ENCODE measurements at regions not wholly inside any gene's neighbourhood (a gene's known extent, or its start where the extent isn't known, plus 50 kb on each side); places are given as distances from the start of the nearest gene placed in this dataset.

- Histone ChIP-seq H3K9me3 (ENCODE audit: control insufficient read depth, insufficient read depth, low read length) (no peaks in the 10 kb centered on the region), H3K4me3 (ENCODE audit: low read depth, low read length) (no peak overlapping the region), H3K27me3 (ENCODE audit: control insufficient read depth, insufficient read depth, low read length) (no peaks in the 10 kb centered on the region), H3K36me3 (ENCODE audit: control insufficient read depth, insufficient read depth, low read length) (no peaks in the 10 kb centered on the region), H3K9ac (ENCODE audit: low read depth, low read length) (no peak overlapping the region), H3K4me1 (ENCODE audit: control insufficient read depth, insufficient read depth, low read length) (peaks cover 2% of the 10 kb centered on the region)
Measured at GRCh38 chr2:81545626-81546025, 1241.1 kb upstream of the LRRTM1 start.

- Histone ChIP-seq H3K27me3 (ENCODE audit: control insufficient read depth, insufficient read depth, low read length) (no peaks in the 10 kb centered on the region), H3K4me3 (ENCODE audit: low read depth, low read length) (no peak overlapping the region), H3K9me3 (ENCODE audit: control insufficient read depth, insufficient read depth, low read length) (no peaks in the 10 kb centered on the region), H3K36me3 (ENCODE audit: control insufficient read depth, insufficient read depth, low read length) (no peaks in the 10 kb centered on the region), H3K9ac (ENCODE audit: low read depth, low read length) (no peak overlapping the region), H3K4me1 (ENCODE audit: control insufficient read depth, insufficient read depth, low read length) (no peaks in the 10 kb centered on the region)
Measured at GRCh38 chr2:81542119-81542518, 1237.6 kb upstream of the LRRTM1 start.

DNA sequence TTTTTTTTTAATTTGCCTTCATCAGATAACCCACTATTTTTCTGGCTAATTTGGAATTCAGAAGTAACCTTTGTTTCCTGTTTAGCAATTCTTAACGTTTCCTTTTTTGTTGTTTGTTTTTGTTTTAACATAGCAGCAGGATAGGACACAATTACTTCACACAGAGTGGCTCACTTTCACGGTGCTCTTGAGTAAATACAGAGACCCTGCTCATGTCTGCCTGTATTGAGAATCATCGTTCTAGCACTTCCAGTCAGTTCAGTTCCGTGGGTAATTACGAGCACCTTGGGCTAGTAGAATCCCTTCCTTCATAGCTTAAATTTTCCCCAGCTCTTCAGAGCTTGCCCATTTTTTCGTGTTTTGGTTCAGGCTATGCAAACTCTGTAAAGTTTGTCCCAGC lies 1225.4 kb upstream of the LRRTM1 start:
- Histone ChIP-seq H3K4me3 (ENCODE audit: low read depth, low read length) (no peak overlapping the region), H3K27me3 (ENCODE audit: control insufficient read depth, insufficient read depth, low read length) (no peaks in the 10 kb centered on the region), H3K9me3 (ENCODE audit: control insufficient read depth, insufficient read depth, low read length) (no peaks in the 10 kb centered on the region)

DNA sequence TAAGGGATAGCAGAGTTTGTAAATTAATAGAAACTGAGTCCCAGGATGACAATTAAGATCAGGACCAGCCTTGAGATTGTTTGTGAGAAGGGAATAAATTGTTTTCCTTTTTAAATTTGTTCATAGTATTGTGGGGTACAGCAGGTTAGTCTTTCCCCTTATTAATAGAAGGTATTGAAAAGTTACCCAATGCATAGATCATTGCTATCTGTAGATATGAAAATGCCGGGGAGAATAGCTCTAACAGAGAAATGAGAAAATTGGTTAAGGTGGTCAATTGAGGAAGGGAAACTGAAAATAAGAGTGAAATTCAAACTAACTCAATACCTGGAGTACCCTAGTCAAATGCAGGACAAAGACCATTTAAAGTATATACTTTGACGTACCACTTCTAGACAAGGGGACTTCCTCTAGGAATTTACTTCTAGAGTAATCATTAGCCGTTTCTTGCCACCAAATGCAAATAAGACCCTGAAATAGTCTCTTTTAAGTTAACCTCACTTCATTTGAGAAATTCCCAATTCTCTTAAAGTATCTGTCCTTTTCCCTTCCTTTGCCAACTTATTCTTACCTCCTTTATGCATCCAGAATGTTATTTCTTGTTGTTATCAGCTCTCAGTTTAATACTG lies 1224.4 kb upstream of the LRRTM1 start:
- Histone ChIP-seq H3K36me3 (ENCODE audit: control insufficient read depth, insufficient read depth, low read length) (no peaks in the 10 kb centered on the region), H3K9me3 (ENCODE audit: control insufficient read depth, insufficient read depth, low read length) (no peaks in the 10 kb centered on the region), H3K9ac (ENCODE audit: low read depth, low read length) (no peak overlapping the region), H3K4me3 (ENCODE audit: low read depth, low read length) (no peak overlapping the region), H3K4me1 (ENCODE audit: control insufficient read depth, insufficient read depth, low read length) (no peaks in the 10 kb centered on the region), H3K27me3 (ENCODE audit: control insufficient read depth, insufficient read depth, low read length) (no peaks in the 10 kb centered on the region)

More for the DNA sequence above, 1225.4 kb upstream of the LRRTM1 start:
- H3K36me3 ChIP-seq (ENCODE audit: control insufficient read depth, insufficient read depth, low read length), result no peaks in the 10 kb centered on the region
- no peak overlapping the region for H3K9ac ChIP-seq (ENCODE audit: low read depth, low read length)
- no peaks in the 10 kb centered on the region for H3K4me1 ChIP-seq (ENCODE audit: control insufficient read depth, insufficient read depth, low read length)

GRCh38 chr2:81523344-81523743 lies 1218.8 kb upstream of the LRRTM1 start:
- Histone ChIP-seq H3K4me3 (ENCODE audit: low read depth, low read length) (no peak overlapping the region), H3K9me3 (ENCODE audit: control insufficient read depth, insufficient read depth, low read length) (no peaks in the 10 kb centered on the region), H3K36me3 (ENCODE audit: control insufficient read depth, insufficient read depth, low read length) (no peaks in the 10 kb centered on the region), H3K27me3 (ENCODE audit: control insufficient read depth, insufficient read depth, low read length) (no peaks in the 10 kb centered on the region), H3K9ac (ENCODE audit: low read depth, low read length) (no peak overlapping the region), H3K4me1 (ENCODE audit: control insufficient read depth, insufficient read depth, low read length) (no peaks in the 10 kb centered on the region)

DNA sequence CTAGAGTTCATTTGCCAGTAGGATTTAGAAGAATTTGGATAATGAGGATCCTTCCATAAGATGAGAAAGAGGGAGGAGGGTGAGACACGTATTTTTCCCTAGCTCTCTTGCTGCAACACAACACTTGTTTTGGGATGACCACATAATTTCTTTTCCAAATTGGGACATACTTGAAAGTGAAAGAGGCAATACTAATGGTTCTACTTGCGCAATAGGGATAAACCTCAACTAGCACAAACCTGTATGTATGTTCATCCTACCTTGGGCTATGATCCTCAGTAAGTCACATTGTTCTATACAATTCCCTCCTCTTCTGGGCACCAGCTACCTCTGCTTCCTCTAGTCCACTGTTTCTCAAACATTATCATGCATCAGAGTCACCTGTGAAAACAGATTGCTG lies 1208.8 kb upstream of the LRRTM1 start:
- no peak overlapping the region for H3K4me3 ChIP-seq (ENCODE audit: low read depth, low read length)

DNA sequence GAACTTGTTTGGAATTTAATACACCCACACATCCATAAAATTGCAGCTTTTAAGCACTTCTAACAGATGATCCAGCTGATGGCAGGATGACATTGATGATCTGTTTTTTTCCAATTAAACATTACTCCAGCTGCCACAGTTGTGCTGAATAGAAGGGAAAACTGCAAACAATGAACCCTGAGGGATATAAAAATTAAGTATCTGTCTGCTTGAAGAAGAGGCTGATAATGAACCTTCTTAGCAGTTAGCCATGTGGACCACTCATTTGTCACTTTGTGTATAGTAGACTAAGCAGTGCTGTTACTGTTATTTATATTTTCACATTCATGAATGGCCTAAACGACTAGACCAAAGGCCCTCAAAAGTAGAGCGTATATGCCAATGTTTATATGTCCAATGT lies 1201.0 kb upstream of the LRRTM1 start:
- Histone ChIP-seq H3K9me3 (ENCODE audit: control insufficient read depth, insufficient read depth, low read length) (no peaks in the 10 kb centered on the region), H3K27me3 (ENCODE audit: control insufficient read depth, insufficient read depth, low read length) (no peaks in the 10 kb centered on the region), H3K4me3 (ENCODE audit: low read depth, low read length) (no peak overlapping the region), H3K36me3 (ENCODE audit: control insufficient read depth, insufficient read depth, low read length) (no peaks in the 10 kb centered on the region), H3K4me1 (ENCODE audit: control insufficient read depth, insufficient read depth, low read length) (no peaks in the 10 kb centered on the region), H3K9ac (ENCODE audit: low read depth, low read length) (no peak overlapping the region)

More for the DNA sequence above, 1208.8 kb upstream of the LRRTM1 start:
- H3K9me3 ChIP-seq (ENCODE audit: control insufficient read depth, insufficient read depth, low read length), result no peaks in the 10 kb centered on the region
- no peaks in the 10 kb centered on the region for H3K36me3 ChIP-seq (ENCODE audit: control insufficient read depth, insufficient read depth, low read length)
- no peaks in the 10 kb centered on the region for H3K4me1 ChIP-seq (ENCODE audit: control insufficient read depth, insufficient read depth, low read length)
- H3K27me3 ChIP-seq (ENCODE audit: control insufficient read depth, insufficient read depth, low read length), result no peaks in the 10 kb centered on the region
- no peak overlapping the region for H3K9ac ChIP-seq (ENCODE audit: low read depth, low read length)

- Histone ChIP-seq H3K4me3 (ENCODE audit: low read depth, low read length) (no peak overlapping the region), H3K9me3 (ENCODE audit: control insufficient read depth, insufficient read depth, low read length) (no peaks in the 10 kb centered on the region), H3K36me3 (ENCODE audit: control insufficient read depth, insufficient read depth, low read length) (no peaks in the 10 kb centered on the region), H3K4me1 (ENCODE audit: control insufficient read depth, insufficient read depth, low read length) (no peaks in the 10 kb centered on the region), H3K9ac (ENCODE audit: low read depth, low read length) (no peak overlapping the region), H3K27me3 (ENCODE audit: control insufficient read depth, insufficient read depth, low read length) (no peaks in the 10 kb centered on the region)
Measured at GRCh38 chr2:81495556-81495955, 1191.0 kb upstream of the LRRTM1 start.

DNA sequence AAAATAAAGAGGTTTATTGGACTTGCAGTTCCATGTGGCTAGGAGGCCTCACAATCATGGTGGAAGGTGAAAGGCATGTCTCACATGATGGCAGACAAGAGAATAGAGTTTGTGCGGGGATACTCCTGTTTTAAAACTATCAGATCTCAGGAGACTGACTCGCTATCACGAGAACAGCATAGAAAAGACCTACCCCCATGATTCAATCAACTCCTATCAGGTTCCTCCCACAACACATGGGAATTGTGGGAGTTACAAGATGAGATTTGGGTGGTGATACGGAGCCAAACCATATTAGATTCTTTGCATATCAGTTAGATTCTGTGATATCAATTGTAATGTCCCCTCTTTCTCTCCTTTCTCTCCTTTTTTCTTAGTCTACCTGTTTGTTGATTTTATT lies 1178.7 kb upstream of the LRRTM1 start:
- Histone ChIP-seq H3K9ac (ENCODE audit: low read depth, low read length) (no peak overlapping the region), H3K27me3 (ENCODE audit: control insufficient read depth, insufficient read depth, low read length) (no peaks in the 10 kb centered on the region), H3K4me3 (ENCODE audit: low read depth, low read length) (no peak overlapping the region), H3K36me3 (ENCODE audit: control insufficient read depth, insufficient read depth, low read length) (no peaks in the 10 kb centered on the region), H3K9me3 (ENCODE audit: control insufficient read depth, insufficient read depth, low read length) (no peaks in the 10 kb centered on the region), H3K4me1 (ENCODE audit: control insufficient read depth, insufficient read depth, low read length) (no peaks in the 10 kb centered on the region)

DNA sequence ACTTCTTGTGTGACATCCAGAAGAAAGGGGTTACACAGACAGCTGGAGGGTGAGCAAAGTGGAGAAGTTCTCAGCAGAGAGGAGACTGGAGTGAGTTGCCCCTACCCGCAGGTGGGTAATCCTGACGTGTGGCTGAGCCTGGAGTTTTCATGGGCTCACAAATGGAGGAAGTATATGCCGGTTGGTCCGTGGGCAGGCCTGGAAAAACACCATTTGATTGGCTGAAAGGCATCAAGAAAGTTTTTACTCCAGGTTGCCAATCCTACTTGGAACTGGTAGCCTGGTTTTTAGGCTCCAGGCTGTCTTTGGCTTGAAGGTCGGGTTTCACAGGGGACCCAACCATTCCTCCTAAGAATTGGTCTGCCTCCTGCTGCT lies 1177.4 kb upstream of the LRRTM1 start:
- Histone ChIP-seq H3K9ac (ENCODE audit: low read depth, low read length) (no peak overlapping the region), H3K4me3 (ENCODE audit: low read depth, low read length) (no peak overlapping the region), H3K9me3 (ENCODE audit: control insufficient read depth, insufficient read depth, low read length) (no peaks in the 10 kb centered on the region)

GRCh38 chr2:81481242-81481993 lies 1176.9 kb upstream of the LRRTM1 start:
- Histone ChIP-seq H3K9me3 (ENCODE audit: control insufficient read depth, insufficient read depth, low read length) (no peaks in the 10 kb centered on the region), H3K4me1 (ENCODE audit: control insufficient read depth, insufficient read depth, low read length) (no peaks in the 10 kb centered on the region), H3K4me3 (ENCODE audit: low read depth, low read length) (no peak overlapping the region), H3K9ac (ENCODE audit: low read depth, low read length) (no peak overlapping the region), H3K27me3 (ENCODE audit: control insufficient read depth, insufficient read depth, low read length) (no peaks in the 10 kb centered on the region), H3K36me3 (ENCODE audit: control insufficient read depth, insufficient read depth, low read length) (no peaks in the 10 kb centered on the region)

More for the DNA sequence above, 1177.4 kb upstream of the LRRTM1 start:
- Histone ChIP-seq H3K4me1 (ENCODE audit: control insufficient read depth, insufficient read depth, low read length) (no peaks in the 10 kb centered on the region), H3K36me3 (ENCODE audit: control insufficient read depth, insufficient read depth, low read length) (no peaks in the 10 kb centered on the region), H3K27me3 (ENCODE audit: control insufficient read depth, insufficient read depth, low read length) (no peaks in the 10 kb centered on the region)

- no peaks in the 10 kb centered on the region for H3K4me1 ChIP-seq (ENCODE audit: control insufficient read depth, insufficient read depth, low read length)
Measured at GRCh38 chr2:81467096-81467495, 1162.5 kb upstream of the LRRTM1 start.

More at GRCh38 chr2:81467096-81467495, 1162.5 kb upstream of the LRRTM1 start:
- Histone ChIP-seq H3K36me3 (ENCODE audit: control insufficient read depth, insufficient read depth, low read length) (no peaks in the 10 kb centered on the region), H3K9me3 (ENCODE audit: control insufficient read depth, insufficient read depth, low read length) (no peaks in the 10 kb centered on the region), H3K27me3 (ENCODE audit: control insufficient read depth, insufficient read depth, low read length) (no peaks in the 10 kb centered on the region), H3K4me3 (ENCODE audit: low read depth, low read length) (no peak overlapping the region), H3K9ac (ENCODE audit: low read depth, low read length) (no peak overlapping the region)
